ENCODE measurements at regions not wholly inside any gene's neighbourhood (a gene's known extent, or its start where the extent isn't known, plus 50 kb on each side); places are given as distances from the start of the nearest gene placed in this dataset.
"Not testable (repeated sequence)": the region's sequence is repeated elsewhere in the genome, so short reads cannot be mapped to it uniquely, and the experiment has no call there.

DNA sequence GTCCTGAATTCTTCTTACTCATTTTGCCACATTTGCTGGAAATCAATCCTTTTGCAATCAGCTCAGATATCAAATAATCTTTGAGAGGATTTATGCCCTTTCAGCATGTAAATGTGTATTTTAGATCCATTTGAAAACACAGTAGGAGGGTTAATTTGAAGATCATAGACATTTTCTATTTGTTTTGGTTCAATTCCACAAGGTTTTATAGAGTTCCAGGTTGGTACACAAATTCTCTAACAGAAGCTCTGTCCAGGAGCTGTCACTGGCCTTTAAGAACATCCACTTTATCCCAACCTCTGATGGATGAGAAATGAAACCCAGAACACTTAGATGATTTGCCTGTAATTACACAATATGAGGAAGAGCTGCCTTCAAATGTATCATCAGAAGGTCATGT is 157.3 kb upstream of the CHAC2 start:
- Mint-ChIP-seq H3K27ac (ENCODE audit: unreplicated experiment) (no peak overlapping the region), H3K27me3 (ENCODE audit: unreplicated experiment) (peaks cover 32% of the 10 kb centered on the region), H3K36me3 (ENCODE audit: unreplicated experiment) (no peaks in the 10 kb centered on the region), H3K4me3 (ENCODE audit: unreplicated experiment) (no peak overlapping the region), H3K9me3 (ENCODE audit: unreplicated experiment) (no peaks in the 10 kb centered on the region), H3K4me1 (ENCODE audit: unreplicated experiment) (no peaks in the 10 kb centered on the region)
- no peak for DNase-seq (ENCODE audit: extremely low spot score, unreplicated experiment)
- TF ChIP-seq, protein P1, sequence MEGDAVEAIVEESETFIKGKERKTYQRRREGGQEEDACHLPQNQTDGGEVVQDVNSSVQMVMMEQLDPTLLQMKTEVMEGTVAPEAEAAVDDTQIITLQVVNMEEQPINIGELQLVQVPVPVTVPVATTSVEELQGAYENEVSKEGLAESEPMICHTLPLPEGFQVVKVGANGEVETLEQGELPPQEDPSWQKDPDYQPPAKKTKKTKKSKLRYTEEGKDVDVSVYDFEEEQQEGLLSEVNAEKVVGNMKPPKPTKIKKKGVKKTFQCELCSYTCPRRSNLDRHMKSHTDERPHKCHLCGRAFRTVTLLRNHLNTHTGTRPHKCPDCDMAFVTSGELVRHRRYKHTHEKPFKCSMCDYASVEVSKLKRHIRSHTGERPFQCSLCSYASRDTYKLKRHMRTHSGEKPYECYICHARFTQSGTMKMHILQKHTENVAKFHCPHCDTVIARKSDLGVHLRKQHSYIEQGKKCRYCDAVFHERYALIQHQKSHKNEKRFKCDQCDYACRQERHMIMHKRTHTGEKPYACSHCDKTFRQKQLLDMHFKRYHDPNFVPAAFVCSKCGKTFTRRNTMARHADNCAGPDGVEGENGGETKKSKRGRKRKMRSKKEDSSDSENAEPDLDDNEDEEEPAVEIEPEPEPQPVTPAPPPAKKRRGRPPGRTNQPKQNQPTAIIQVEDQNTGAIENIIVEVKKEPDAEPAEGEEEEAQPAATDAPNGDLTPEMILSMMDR (IDR thresholded peaks at IDR 0.05): no peak

- Mint-ChIP-seq H3K27me3 (ENCODE audit: unreplicated experiment) (peaks cover 34% of the 10 kb centered on the region), H3K4me1 (ENCODE audit: unreplicated experiment) (no peaks in the 10 kb centered on the region), H3K36me3 (ENCODE audit: unreplicated experiment) (no peaks in the 10 kb centered on the region), H3K27ac (ENCODE audit: unreplicated experiment) (no peak overlapping the region), H3K4me3 (ENCODE audit: unreplicated experiment) (no peak overlapping the region), H3K9me3 (ENCODE audit: unreplicated experiment) (no peaks in the 10 kb centered on the region)
- DNase-seq (ENCODE audit: extremely low spot score, unreplicated experiment): no peak
- TF ChIP-seq, protein P1 (IDR thresholded peaks at IDR 0.05): no peak
Observed at GRCh38 chr2:53609551-53609950, 158.1 kb upstream of the CHAC2 start.

DNA sequence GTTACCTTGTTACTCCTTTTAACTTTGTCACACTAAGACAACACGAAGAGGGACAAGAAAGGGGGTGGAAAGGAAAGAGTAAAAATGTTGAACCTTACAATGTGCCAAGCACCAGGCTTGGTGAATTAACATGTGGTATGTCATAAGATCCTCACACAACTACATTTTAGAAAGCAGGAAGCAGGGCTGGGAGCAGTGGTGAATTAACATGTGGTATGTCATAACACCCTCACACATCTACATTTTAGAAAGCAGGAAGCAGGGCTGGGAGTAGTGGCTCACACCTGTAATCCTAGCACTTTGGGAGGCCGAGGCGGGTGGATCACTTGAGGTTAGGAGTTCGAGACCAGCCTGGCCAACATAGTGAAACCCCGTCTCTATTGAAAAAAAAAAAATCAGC is 159.3 kb upstream of the CHAC2 start:
- Mint-ChIP-seq H3K36me3 (ENCODE audit: unreplicated experiment) (no peaks in the 10 kb centered on the region), H3K9me3 (ENCODE audit: unreplicated experiment) (no peaks in the 10 kb centered on the region), H3K4me1 (ENCODE audit: unreplicated experiment) (no peaks in the 10 kb centered on the region), H3K27ac (ENCODE audit: unreplicated experiment) (no peak overlapping the region), H3K27me3 (ENCODE audit: unreplicated experiment) (peaks cover 38% of the 10 kb centered on the region), H3K4me3 (ENCODE audit: unreplicated experiment) (no peak overlapping the region)
- DNase-seq (ENCODE audit: extremely low spot score, unreplicated experiment): no peak
- TF ChIP-seq, protein P1 (IDR thresholded peaks at IDR 0.05): no peak

GRCh38 chr2:53600815-53601214 is 166.8 kb upstream of the CHAC2 start:
- no peak for DNase-seq (ENCODE audit: extremely low spot score, unreplicated experiment)
- H3K36me3 Mint-ChIP-seq (ENCODE audit: unreplicated experiment): no peaks in the 10 kb centered on the region
- TF ChIP-seq, protein P1 (IDR thresholded peaks at IDR 0.05): no peak
- peaks cover 40% of the 10 kb centered on the region for H3K27me3 Mint-ChIP-seq (ENCODE audit: unreplicated experiment)
- no peaks in the 10 kb centered on the region for H3K4me1 Mint-ChIP-seq (ENCODE audit: unreplicated experiment)
- no peak overlapping the region for H3K4me3 Mint-ChIP-seq (ENCODE audit: unreplicated experiment)
- H3K27ac Mint-ChIP-seq (ENCODE audit: unreplicated experiment): no peak overlapping the region
- no peaks in the 10 kb centered on the region for H3K9me3 Mint-ChIP-seq (ENCODE audit: unreplicated experiment)

GRCh38 chr2:53586733-53587612 is 180.6 kb upstream of the CHAC2 start:
- Mint-ChIP-seq H3K27ac (ENCODE audit: unreplicated experiment) (peak overlapping the region; percentile 63), H3K4me3 (ENCODE audit: unreplicated experiment) (peak overlapping the region; percentile 76), H3K27me3 (ENCODE audit: unreplicated experiment) (peaks cover 12% of the 10 kb centered on the region)
- not testable (repeated sequence) for H3K36me3 Mint-ChIP-seq (ENCODE audit: unreplicated experiment); H3K4me1 Mint-ChIP-seq (ENCODE audit: unreplicated experiment); H3K9me3 Mint-ChIP-seq (ENCODE audit: unreplicated experiment); DNase-seq (ENCODE audit: extremely low spot score, unreplicated experiment)
